ENCODE measurements at regions not wholly inside any gene's neighbourhood (a gene's known extent, or its start where the extent isn't known, plus 50 kb on each side); places are given as distances from the start of the nearest gene placed in this dataset.

DNA sequence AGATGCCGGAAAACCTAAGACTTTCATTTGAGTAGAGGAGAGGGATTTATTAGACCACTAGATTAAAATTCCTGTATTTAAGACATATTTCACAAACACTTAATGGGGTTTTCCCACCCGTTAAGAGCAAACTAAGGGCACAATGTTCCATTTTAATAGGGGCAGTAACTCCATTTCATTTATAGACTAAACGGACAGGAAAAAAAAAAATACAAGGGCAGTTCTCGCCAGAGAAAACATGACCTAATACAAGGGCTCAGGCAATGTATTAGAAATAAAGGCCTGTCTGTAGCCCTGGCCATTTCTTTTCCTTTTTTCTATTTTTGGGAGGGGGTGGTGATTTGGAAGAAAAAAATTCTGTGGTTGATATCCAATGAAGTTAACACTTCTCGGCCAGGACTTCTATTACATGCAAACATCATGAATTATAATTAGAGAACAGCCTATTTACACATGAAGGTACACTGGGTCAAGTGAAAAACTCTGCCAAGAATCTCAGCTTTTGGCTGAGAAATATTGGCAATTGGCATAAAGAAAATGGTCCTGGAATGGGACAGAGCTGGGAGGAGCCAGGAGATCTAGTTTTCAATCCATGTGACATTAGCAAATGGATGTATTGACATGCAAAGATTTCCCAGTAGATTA is 641.1 kb upstream of the TBX3 start:
- TF ChIP-seq, protein P1, sequence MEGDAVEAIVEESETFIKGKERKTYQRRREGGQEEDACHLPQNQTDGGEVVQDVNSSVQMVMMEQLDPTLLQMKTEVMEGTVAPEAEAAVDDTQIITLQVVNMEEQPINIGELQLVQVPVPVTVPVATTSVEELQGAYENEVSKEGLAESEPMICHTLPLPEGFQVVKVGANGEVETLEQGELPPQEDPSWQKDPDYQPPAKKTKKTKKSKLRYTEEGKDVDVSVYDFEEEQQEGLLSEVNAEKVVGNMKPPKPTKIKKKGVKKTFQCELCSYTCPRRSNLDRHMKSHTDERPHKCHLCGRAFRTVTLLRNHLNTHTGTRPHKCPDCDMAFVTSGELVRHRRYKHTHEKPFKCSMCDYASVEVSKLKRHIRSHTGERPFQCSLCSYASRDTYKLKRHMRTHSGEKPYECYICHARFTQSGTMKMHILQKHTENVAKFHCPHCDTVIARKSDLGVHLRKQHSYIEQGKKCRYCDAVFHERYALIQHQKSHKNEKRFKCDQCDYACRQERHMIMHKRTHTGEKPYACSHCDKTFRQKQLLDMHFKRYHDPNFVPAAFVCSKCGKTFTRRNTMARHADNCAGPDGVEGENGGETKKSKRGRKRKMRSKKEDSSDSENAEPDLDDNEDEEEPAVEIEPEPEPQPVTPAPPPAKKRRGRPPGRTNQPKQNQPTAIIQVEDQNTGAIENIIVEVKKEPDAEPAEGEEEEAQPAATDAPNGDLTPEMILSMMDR (IDR thresholded peaks at IDR 0.05): no peak
- TF ChIP-seq POLR2A (IDR thresholded peaks at IDR 0.05): no peak

Data from lower leg skin (tissue), 3 donors.